ENCODE measurements at regions not wholly inside any gene's neighbourhood (a gene's known extent, or its start where the extent isn't known, plus 50 kb on each side); places are given as distances from the start of the nearest gene placed in this dataset.

DNA sequence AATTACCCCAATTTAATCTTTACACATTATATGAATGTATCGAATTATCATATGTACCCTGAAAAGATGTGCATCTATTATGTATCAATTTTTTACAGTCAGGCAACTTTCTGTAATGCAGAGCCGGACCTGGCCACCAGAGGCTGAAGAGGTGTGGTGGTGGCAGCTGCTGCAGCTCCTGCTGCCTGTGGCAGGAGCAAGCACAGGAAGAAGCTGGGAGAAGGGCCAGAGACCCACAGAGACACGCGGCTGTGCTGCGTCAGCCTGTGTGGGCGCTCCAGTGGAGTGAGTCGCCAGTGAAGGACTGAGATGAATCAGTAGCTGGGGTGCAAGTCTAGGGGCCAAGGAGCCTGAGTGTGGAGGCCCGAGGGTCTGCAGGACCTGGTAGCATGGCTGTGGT, 74.3 kb upstream of the COG2 start:
- TF ChIP-seq MAZ (IDR thresholded peaks at IDR 0.05; ENCODE audit: borderline replicate concordance, low read depth, low read length) (no peak), POLR2A (IDR thresholded peaks at IDR 0.05; ENCODE audit: low read length) (no peak), EP300 (IDR thresholded peaks at IDR 0.05) (no peak), NR3C1 (IDR thresholded peaks at IDR 0.05) (no peak), SMC3 (IDR thresholded peaks at IDR 0.05) (no peak), JUNB (IDR thresholded peaks at IDR 0.05) (no peak), CEBPB (IDR thresholded peaks at IDR 0.05) (no peak), CBX8 (IDR thresholded peaks at IDR 0.05) (no peak), RCOR1 (IDR thresholded peaks at IDR 0.05; ENCODE audit: low read depth, low read length) (no peak), MAFK (IDR thresholded peaks at IDR 0.05; ENCODE audit: partially characterized antibody) (no peak)
- TF ChIP-seq, protein P1, sequence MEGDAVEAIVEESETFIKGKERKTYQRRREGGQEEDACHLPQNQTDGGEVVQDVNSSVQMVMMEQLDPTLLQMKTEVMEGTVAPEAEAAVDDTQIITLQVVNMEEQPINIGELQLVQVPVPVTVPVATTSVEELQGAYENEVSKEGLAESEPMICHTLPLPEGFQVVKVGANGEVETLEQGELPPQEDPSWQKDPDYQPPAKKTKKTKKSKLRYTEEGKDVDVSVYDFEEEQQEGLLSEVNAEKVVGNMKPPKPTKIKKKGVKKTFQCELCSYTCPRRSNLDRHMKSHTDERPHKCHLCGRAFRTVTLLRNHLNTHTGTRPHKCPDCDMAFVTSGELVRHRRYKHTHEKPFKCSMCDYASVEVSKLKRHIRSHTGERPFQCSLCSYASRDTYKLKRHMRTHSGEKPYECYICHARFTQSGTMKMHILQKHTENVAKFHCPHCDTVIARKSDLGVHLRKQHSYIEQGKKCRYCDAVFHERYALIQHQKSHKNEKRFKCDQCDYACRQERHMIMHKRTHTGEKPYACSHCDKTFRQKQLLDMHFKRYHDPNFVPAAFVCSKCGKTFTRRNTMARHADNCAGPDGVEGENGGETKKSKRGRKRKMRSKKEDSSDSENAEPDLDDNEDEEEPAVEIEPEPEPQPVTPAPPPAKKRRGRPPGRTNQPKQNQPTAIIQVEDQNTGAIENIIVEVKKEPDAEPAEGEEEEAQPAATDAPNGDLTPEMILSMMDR (IDR thresholded peaks at IDR 0.05) = no peak
- TF ChIP-seq, protein P2, sequence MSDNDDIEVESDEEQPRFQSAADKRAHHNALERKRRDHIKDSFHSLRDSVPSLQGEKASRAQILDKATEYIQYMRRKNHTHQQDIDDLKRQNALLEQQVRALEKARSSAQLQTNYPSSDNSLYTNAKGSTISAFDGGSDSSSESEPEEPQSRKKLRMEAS (IDR thresholded peaks at IDR 0.05) = no peak
- TF ChIP-seq, protein P3, sequence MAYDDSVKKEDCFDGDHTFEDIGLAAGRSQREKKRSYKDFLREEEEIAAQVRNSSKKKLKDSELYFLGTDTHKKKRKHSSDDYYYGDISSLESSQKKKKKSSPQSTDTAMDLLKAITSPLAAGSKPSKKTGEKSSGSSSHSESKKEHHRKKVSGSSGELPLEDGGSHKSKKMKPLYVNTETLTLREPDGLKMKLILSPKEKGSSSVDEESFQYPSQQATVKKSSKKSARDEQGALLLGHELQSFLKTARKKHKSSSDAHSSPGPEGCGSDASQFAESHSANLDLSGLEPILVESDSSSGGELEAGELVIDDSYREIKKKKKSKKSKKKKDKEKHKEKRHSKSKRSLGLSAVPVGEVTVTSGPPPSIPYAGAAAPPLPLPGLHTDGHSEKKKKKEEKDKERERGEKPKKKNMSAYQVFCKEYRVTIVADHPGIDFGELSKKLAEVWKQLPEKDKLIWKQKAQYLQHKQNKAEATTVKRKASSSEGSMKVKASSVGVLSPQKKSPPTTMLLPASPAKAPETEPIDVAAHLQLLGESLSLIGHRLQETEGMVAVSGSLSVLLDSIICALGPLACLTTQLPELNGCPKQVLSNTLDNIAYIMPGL (CRISPR knock-in tag; IDR thresholded peaks at IDR 0.05; ENCODE audit: borderline replicate concordance) = no peak
- TF ChIP-seq, protein P4, sequence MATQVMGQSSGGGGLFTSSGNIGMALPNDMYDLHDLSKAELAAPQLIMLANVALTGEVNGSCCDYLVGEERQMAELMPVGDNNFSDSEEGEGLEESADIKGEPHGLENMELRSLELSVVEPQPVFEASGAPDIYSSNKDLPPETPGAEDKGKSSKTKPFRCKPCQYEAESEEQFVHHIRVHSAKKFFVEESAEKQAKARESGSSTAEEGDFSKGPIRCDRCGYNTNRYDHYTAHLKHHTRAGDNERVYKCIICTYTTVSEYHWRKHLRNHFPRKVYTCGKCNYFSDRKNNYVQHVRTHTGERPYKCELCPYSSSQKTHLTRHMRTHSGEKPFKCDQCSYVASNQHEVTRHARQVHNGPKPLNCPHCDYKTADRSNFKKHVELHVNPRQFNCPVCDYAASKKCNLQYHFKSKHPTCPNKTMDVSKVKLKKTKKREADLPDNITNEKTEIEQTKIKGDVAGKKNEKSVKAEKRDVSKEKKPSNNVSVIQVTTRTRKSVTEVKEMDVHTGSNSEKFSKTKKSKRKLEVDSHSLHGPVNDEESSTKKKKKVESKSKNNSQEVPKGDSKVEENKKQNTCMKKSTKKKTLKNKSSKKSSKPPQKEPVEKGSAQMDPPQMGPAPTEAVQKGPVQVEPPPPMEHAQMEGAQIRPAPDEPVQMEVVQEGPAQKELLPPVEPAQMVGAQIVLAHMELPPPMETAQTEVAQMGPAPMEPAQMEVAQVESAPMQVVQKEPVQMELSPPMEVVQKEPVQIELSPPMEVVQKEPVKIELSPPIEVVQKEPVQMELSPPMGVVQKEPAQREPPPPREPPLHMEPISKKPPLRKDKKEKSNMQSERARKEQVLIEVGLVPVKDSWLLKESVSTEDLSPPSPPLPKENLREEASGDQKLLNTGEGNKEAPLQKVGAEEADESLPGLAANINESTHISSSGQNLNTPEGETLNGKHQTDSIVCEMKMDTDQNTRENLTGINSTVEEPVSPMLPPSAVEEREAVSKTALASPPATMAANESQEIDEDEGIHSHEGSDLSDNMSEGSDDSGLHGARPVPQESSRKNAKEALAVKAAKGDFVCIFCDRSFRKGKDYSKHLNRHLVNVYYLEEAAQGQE (IDR thresholded peaks at IDR 0.05) = no peak
